ENCODE measurements at regions not wholly inside any gene's neighbourhood (a gene's known extent, or its start where the extent isn't known, plus 50 kb on each side); places are given as distances from the start of the nearest gene placed in this dataset.

GRCh38 chr7:85489498-85489897 is 302.6 kb upstream of the SEMA3D start:
- peak; percentile 38 for ATAC-seq
- intact Hi-C loops (cut with DNase I) = no loop called here

DNA sequence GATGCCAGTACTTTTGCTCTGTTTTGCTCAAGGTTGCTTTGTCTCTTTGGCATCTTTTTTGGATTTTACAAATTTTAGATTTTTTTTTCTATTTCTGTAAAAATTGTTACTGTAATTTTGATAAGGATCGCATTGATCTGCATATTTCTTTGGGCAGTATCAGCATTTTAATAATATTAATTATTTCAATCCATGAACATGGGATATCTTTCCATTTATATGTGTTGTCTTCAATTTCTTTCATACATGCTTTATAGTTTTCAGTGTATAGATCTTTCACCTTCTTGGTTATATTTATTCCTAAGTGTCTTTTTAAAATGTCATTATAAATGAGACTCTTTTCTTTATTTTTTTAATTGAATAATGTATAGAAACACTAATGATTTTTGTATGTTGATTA is 301.6 kb upstream of the SEMA3D start:
- Histone ChIP-seq H3K4me1 (no peaks in the 10 kb centered on the region), H3K4me3 (no peak overlapping the region), H3K27me3 (no peaks in the 10 kb centered on the region), H3K27ac (no peak overlapping the region), H3K36me3 (no peaks in the 10 kb centered on the region), H3K9me3 (no peaks in the 10 kb centered on the region)
- intact Hi-C loops (cut with DNase I) = no loop called here
- no peak for DNase-seq
- TF ChIP-seq, protein P1, sequence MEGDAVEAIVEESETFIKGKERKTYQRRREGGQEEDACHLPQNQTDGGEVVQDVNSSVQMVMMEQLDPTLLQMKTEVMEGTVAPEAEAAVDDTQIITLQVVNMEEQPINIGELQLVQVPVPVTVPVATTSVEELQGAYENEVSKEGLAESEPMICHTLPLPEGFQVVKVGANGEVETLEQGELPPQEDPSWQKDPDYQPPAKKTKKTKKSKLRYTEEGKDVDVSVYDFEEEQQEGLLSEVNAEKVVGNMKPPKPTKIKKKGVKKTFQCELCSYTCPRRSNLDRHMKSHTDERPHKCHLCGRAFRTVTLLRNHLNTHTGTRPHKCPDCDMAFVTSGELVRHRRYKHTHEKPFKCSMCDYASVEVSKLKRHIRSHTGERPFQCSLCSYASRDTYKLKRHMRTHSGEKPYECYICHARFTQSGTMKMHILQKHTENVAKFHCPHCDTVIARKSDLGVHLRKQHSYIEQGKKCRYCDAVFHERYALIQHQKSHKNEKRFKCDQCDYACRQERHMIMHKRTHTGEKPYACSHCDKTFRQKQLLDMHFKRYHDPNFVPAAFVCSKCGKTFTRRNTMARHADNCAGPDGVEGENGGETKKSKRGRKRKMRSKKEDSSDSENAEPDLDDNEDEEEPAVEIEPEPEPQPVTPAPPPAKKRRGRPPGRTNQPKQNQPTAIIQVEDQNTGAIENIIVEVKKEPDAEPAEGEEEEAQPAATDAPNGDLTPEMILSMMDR (IDR thresholded peaks at IDR 0.05) = no peak
- ATAC-seq = no peak

More at GRCh38 chr7:85489498-85489897, 302.6 kb upstream of the SEMA3D start:
- H3K4me1 ChIP-seq = no peaks in the 10 kb centered on the region
- no peak for DNase-seq
- H3K27me3 ChIP-seq = no peaks in the 10 kb centered on the region
- TF ChIP-seq, protein P1 (IDR thresholded peaks at IDR 0.05) = no peak
- H3K9me3 ChIP-seq = no peaks in the 10 kb centered on the region
- H3K4me3 ChIP-seq = no peak overlapping the region
- no peak overlapping the region for H3K27ac ChIP-seq
- no peaks in the 10 kb centered on the region for H3K36me3 ChIP-seq

GRCh38 chr7:85483177-85483576 is 296.3 kb upstream of the SEMA3D start:
- intact Hi-C loops (cut with DNase I) = no loop called here
- H3K27ac ChIP-seq = no peak overlapping the region
- no peak overlapping the region for H3K4me3 ChIP-seq
- H3K27me3 ChIP-seq = no peaks in the 10 kb centered on the region
- DNase-seq (peak in 2 of 4 donors; percentile 77 to 87), ATAC-seq (peak; percentile 35)
- no peaks in the 10 kb centered on the region for H3K36me3 ChIP-seq
- H3K4me1 ChIP-seq = no peaks in the 10 kb centered on the region
- TF ChIP-seq, protein P1 (IDR thresholded peaks at IDR 0.05) = no peak
- H3K9me3 ChIP-seq = no peaks in the 10 kb centered on the region

- intact Hi-C loops (cut with DNase I) = no loop called here
- DNase-seq (no peak), ATAC-seq (no peak)
- Histone ChIP-seq H3K4me1 (no peaks in the 10 kb centered on the region), H3K9me3 (no peaks in the 10 kb centered on the region), H3K36me3 (no peaks in the 10 kb centered on the region), H3K4me3 (no peak overlapping the region), H3K27me3 (no peaks in the 10 kb centered on the region), H3K27ac (no peak overlapping the region)
- TF ChIP-seq, protein P1 (IDR thresholded peaks at IDR 0.05) = no peak
These were observed 293.8 kb upstream of the SEMA3D start for GRCh38 chr7:85480666-85481065.

GRCh38 chr7:85479918-85480643 is 293.2 kb upstream of the SEMA3D start:
- DNase-seq = no peak
- H3K27ac ChIP-seq = no peak overlapping the region
- no peak overlapping the region for H3K4me3 ChIP-seq
- ATAC-seq = no peak
- intact Hi-C loops (cut with DNase I) = no loop called here
- no peaks in the 10 kb centered on the region for H3K27me3 ChIP-seq
- H3K36me3 ChIP-seq = no peaks in the 10 kb centered on the region
- TF ChIP-seq, protein P1 (IDR thresholded peaks at IDR 0.05) = no peak
- no peaks in the 10 kb centered on the region for H3K4me1 ChIP-seq
- H3K9me3 ChIP-seq = no peaks in the 10 kb centered on the region
